Hematopoietic multipotent progenitor cell treated with erythropoietin and hydrocortisone succinate and interleukin-3 and kit ligand, for 8 days (in vitro differentiated cells): ENCODE measurements at regions not wholly inside any gene's neighbourhood (a gene's known extent, or its start where the extent isn't known, plus 50 kb on each side); places are given as distances from the start of the nearest gene placed in this dataset.

Source experiments
- DNase-seq: peaks from one replicate; pipeline ENCODE4 v3.0.0-alpha.2; 2015

GRCh38 chr18:75654386-75654785 is 226.9 kb upstream of the SMIM21 start:
- no peak for DNase-seq

- DNase-seq = no peak
These were observed 225.0 kb upstream of the SMIM21 start for GRCh38 chr18:75652528-75652927.

- no peak for DNase-seq
These were observed 217.4 kb upstream of the SMIM21 start for GRCh38 chr18:75644871-75645270.

GRCh38 chr18:75643083-75643482 is 215.6 kb upstream of the SMIM21 start:
- no peak for DNase-seq

- DNase-seq = no peak
These were observed 211.9 kb upstream of the SMIM21 start for GRCh38 chr18:75639472-75639831.

GRCh38 chr18:75638776-75639471 is 211.4 kb upstream of the SMIM21 start:
- DNase-seq = no peak

GRCh38 chr18:75638223-75638775 is 210.8 kb upstream of the SMIM21 start:
- DNase-seq = no peak

- DNase-seq = no peak
These were observed 207.6 kb upstream of the SMIM21 start for GRCh38 chr18:75635096-75635495.

- DNase-seq = no peak
These were observed 198.5 kb upstream of the SMIM21 start for GRCh38 chr18:75625966-75626365.

GRCh38 chr18:75624869-75625268 is 197.4 kb upstream of the SMIM21 start:
- DNase-seq = no peak

- DNase-seq = no peak
These were observed 194.3 kb upstream of the SMIM21 start for GRCh38 chr18:75621818-75622217.

- DNase-seq = no peak
These were observed 190.6 kb upstream of the SMIM21 start for GRCh38 chr18:75618146-75618545.

GRCh38 chr18:75612456-75612855 is 185.0 kb upstream of the SMIM21 start:
- DNase-seq = no peak

GRCh38 chr18:75607701-75608100 is 180.2 kb upstream of the SMIM21 start:
- DNase-seq = no peak

- no peak for DNase-seq
These were observed 165.0 kb upstream of the SMIM21 start for GRCh38 chr18:75592527-75592926.

- DNase-seq = no peak
These were observed 160.9 kb upstream of the SMIM21 start for GRCh38 chr18:75588412-75588811.

- DNase-seq = no peak
These were observed 159.6 kb upstream of the SMIM21 start for GRCh38 chr18:75587131-75587530.

- no peak for DNase-seq
These were observed 158.8 kb upstream of the SMIM21 start for GRCh38 chr18:75586130-75586889.

- no peak for DNase-seq
These were observed 155.4 kb upstream of the SMIM21 start for GRCh38 chr18:75582940-75583339.

GRCh38 chr18:75582406-75582821 is 154.9 kb upstream of the SMIM21 start:
- DNase-seq = no peak

- no peak for DNase-seq
These were observed 154.0 kb upstream of the SMIM21 start for GRCh38 chr18:75581336-75582131.

- DNase-seq = no peak
These were observed 146.7 kb upstream of the SMIM21 start for GRCh38 chr18:75574187-75574586.

- no peak for DNase-seq
These were observed 135.6 kb upstream of the SMIM21 start for GRCh38 chr18:75563150-75563549.
